ENCODE measurements at regions not wholly inside any gene's neighbourhood (a gene's known extent, or its start where the extent isn't known, plus 50 kb on each side); places are given as distances from the start of the nearest gene placed in this dataset.

DNA sequence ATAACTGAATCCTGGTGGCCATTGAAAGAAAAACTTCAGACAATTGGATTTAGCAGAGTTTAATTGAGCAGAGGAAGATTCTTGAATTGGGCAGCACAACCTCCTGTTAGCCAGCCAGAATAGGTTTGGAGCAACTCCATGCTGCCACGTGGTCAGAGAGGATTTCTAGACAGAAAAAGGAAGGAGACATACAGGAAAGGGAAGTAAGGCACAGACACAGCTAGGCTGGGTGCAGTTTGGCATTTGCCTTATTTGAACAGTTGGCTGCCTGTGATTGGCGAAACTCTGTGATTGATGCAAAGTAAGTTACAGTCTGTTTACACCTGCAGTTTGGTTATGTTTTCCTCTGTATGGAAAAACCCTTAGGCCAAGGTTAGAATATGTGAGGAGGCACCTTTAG, 85.8 kb upstream of the SPATA13 start:
- Histone ChIP-seq H3K4me3 (ENCODE audit: insufficient read depth, low read length, poor library complexity, severe bottlenecking) (no peak overlapping the region), H3F3A (ENCODE audit: insufficient read depth) (no peaks in the 10 kb centered on the region), H3K4me2 (ENCODE audit: low read depth, low read length, poor library complexity, severe bottlenecking) (no peak overlapping the region), H2AFZ (ENCODE audit: low read depth, low read length, severe bottlenecking) (no peak overlapping the region), H4K20me1 (ENCODE audit: low read depth, low read length) (no peaks in the 10 kb centered on the region), H3K27ac (ENCODE audit: low read depth, low read length) (no peak overlapping the region), H3K27me3 (ENCODE audit: low read length) (no peaks in the 10 kb centered on the region), H3K36me3 (ENCODE audit: low read length) (no peaks in the 10 kb centered on the region), H3K9ac (ENCODE audit: low read length) (no peak overlapping the region), H3K79me2 (ENCODE audit: insufficient read depth, low read length) (no peaks in the 10 kb centered on the region), H3K9me2 (replicated peaks; ENCODE audit: insufficient read depth, low read length) (no peaks in the 10 kb centered on the region), H3K9me3 (ENCODE audit: insufficient read depth, low read length) (no peaks in the 10 kb centered on the region)
- TF ChIP-seq CTCF (IDR thresholded peaks at IDR 0.05; ENCODE audit: insufficient read depth, low read length, poor library complexity, severe bottlenecking) (no peak), EZH2phosphoT487 (conservative IDR thresholded peaks at IDR 0.05; ENCODE audit: low read length) (no peak)

DNA sequence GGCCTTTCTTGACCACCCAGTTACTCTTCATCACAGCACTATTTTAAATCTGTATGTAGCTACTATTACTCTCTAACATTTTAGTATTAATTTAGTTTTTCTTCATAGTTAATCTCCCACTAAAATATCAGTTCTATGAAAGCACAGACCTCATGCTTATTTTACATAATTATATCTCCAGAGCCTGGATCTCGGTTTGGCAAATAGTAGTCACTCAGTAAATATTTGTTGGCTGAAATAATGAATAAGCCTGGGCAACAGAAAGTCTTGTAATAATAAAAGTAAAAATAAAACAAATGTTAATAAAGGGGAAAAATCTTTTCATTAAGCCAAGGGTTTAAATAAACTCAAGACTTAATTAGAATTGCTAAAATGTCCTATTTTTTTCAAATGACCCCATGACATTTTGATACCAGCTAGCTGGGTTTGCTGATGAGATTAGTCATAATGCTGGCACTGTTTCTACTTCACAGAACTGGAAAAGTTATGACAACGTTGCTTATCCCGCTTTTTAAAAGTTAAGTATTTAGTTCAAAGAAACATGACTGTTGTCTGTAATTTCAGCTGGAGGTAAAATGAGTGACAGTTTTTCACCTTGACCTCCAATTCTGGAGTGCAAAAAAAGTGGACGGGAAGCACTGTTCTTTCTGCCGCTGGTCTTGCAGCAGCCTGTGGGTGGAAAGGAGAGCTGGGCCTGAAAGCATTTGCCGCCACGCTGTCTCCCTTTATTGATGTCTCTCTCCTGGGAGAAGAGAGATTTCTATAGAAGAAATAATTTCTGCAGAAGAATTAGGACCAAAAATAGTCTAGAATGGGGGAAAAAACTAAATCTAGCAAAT, 85.2 kb upstream of the SPATA13 start:
- Histone ChIP-seq H3K36me3 (ENCODE audit: low read length) (no peaks in the 10 kb centered on the region), H2AFZ (ENCODE audit: low read depth, low read length, severe bottlenecking) (no peak overlapping the region), H3K9me3 (ENCODE audit: insufficient read depth, low read length) (no peaks in the 10 kb centered on the region), H3K27ac (ENCODE audit: low read depth, low read length) (no peak overlapping the region), H3K79me2 (ENCODE audit: insufficient read depth, low read length) (no peaks in the 10 kb centered on the region), H3K4me3 (ENCODE audit: insufficient read depth, low read length, poor library complexity, severe bottlenecking) (no peak overlapping the region), H3K27me3 (ENCODE audit: low read length) (no peaks in the 10 kb centered on the region), H3F3A (ENCODE audit: insufficient read depth) (no peaks in the 10 kb centered on the region), H3K9me2 (replicated peaks; ENCODE audit: insufficient read depth, low read length) (no peaks in the 10 kb centered on the region), H4K20me1 (ENCODE audit: low read depth, low read length) (no peaks in the 10 kb centered on the region), H3K9ac (ENCODE audit: low read length) (no peak overlapping the region), H3K4me2 (ENCODE audit: low read depth, low read length, poor library complexity, severe bottlenecking) (no peak overlapping the region)
- TF ChIP-seq CTCF (IDR thresholded peaks at IDR 0.05; ENCODE audit: insufficient read depth, low read length, poor library complexity, severe bottlenecking) = no peak
- no peak for TF ChIP-seq EZH2phosphoT487 (conservative IDR thresholded peaks at IDR 0.05; ENCODE audit: low read length)

DNA sequence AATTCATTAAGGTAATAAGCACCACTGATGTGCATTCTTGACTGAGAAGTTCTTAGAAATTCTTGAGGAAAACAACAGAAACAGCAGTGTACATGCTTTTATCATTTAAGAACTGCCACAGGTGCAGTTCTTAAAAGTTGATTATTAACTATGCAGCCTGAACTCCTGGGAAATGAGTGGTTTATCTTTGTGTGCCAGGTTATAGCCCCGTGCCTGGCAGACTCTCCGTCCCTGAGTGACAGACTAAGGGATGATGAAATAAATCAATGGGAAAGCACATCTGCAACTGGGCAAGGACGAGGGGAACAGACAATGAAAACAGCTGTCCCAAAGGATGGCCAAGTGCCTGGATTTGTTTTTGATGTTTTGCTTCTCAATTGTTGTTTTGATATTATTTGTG, 84.4 kb upstream of the SPATA13 start:
- no peak for TF ChIP-seq CTCF (IDR thresholded peaks at IDR 0.05; ENCODE audit: insufficient read depth, low read length, poor library complexity, severe bottlenecking)
- TF ChIP-seq EZH2phosphoT487 (conservative IDR thresholded peaks at IDR 0.05; ENCODE audit: low read length) = no peak
- H3K9ac ChIP-seq (ENCODE audit: low read length) = no peak overlapping the region
- H3F3A ChIP-seq (ENCODE audit: insufficient read depth) = no peaks in the 10 kb centered on the region
- H3K79me2 ChIP-seq (ENCODE audit: insufficient read depth, low read length) = no peaks in the 10 kb centered on the region
- no peaks in the 10 kb centered on the region for H4K20me1 ChIP-seq (ENCODE audit: low read depth, low read length)
- H3K9me2 ChIP-seq (replicated peaks; ENCODE audit: insufficient read depth, low read length) = no peaks in the 10 kb centered on the region
- no peaks in the 10 kb centered on the region for H3K36me3 ChIP-seq (ENCODE audit: low read length)
- H3K27ac ChIP-seq (ENCODE audit: low read depth, low read length) = no peak overlapping the region
- H2AFZ ChIP-seq (ENCODE audit: low read depth, low read length, severe bottlenecking) = no peak overlapping the region
- no peak overlapping the region for H3K4me2 ChIP-seq (ENCODE audit: low read depth, low read length, poor library complexity, severe bottlenecking)
- H3K27me3 ChIP-seq (ENCODE audit: low read length) = no peaks in the 10 kb centered on the region
- no peak overlapping the region for H3K4me3 ChIP-seq (ENCODE audit: insufficient read depth, low read length, poor library complexity, severe bottlenecking)
- no peaks in the 10 kb centered on the region for H3K9me3 ChIP-seq (ENCODE audit: insufficient read depth, low read length)
